GM23338 (cell line): ENCODE measurements at regions not wholly inside any gene's neighbourhood (a gene's known extent, or its start where the extent isn't known, plus 50 kb on each side); places are given as distances from the start of the nearest gene placed in this dataset.

ENCODE experiments used
- ATAC-seq: fragments of 200-7000 bp; cut with Tn5 transposase; 3 replicates; pipeline ENCODE4 v1.9.1; 2020
- DNase-seq: peaks from one replicate; pipeline ENCODE4 v3.0.0-alpha.2; 2015; ENCODE audit warnings: low spot score
- H2AFZ ChIP-seq: fragments of 200-600 bp; sonication (generic); 2 replicates; pipeline ENCODE4 v1.8.0; 2016; ENCODE audit warnings: antibody characterized with exemption, mild to moderate bottlenecking, moderate library complexity
- H3F3A ChIP-seq: fragments of 200-600 bp; sonication (generic); replicated peaks from 2 replicates; pipeline ENCODE4 v1.8.0; 2017; ENCODE audit warnings: antibody characterized with exemption, mixed run types, low read depth
- H3K27ac ChIP-seq: fragments of 200-600 bp; sonication (generic); 2 replicates; pipeline ENCODE4 v1.6.1; 2016; ENCODE audit warnings: low read depth
- H3K27me3 ChIP-seq: fragments of 200-600 bp; sonication (generic); 2 replicates; pipeline ENCODE4 v1.8.0; 2016; ENCODE audit warnings: mild to moderate bottlenecking, mixed run types, moderate library complexity; ENCODE audit not compliant: insufficient read depth
- H3K36me3 ChIP-seq: fragments of 200-600 bp; sonication (generic); 2 replicates; pipeline ENCODE4 v1.8.0; 2016; ENCODE audit warnings: mild to moderate bottlenecking; ENCODE audit not compliant: insufficient read depth
- H3K4me1 ChIP-seq: fragments of 200-600 bp; sonication (generic); 2 replicates; pipeline ENCODE4 v1.8.0; 2016; ENCODE audit warnings: mild to moderate bottlenecking, moderate library complexity; ENCODE audit not compliant: insufficient read depth
- H3K4me2 ChIP-seq: fragments of 200-600 bp; sonication (generic); 2 replicates; pipeline ENCODE4 v1.7.1; 2017; ENCODE audit warnings: mixed run types
- H3K4me3 ChIP-seq: fragments of 200-600 bp; sonication (generic); 2 replicates; pipeline ENCODE4 v1.6.1; 2016; ENCODE audit warnings: mixed run types
- H3K79me2 ChIP-seq: fragments of 200-600 bp; sonication (generic); replicated peaks from 2 replicates; pipeline ENCODE4 v1.8.0; 2017; ENCODE audit warnings: mild to moderate bottlenecking; ENCODE audit not compliant: insufficient read depth
- H3K9me2 ChIP-seq: fragments of 200-600 bp; sonication (generic); 2 replicates; pipeline ENCODE4 v1.8.0; 2017; ENCODE audit not compliant: insufficient read depth
- H4K20me1 ChIP-seq: fragments of 200-600 bp; sonication (generic); replicated peaks from 2 replicates; pipeline ENCODE4 v1.8.0; 2017; ENCODE audit warnings: mild to moderate bottlenecking; ENCODE audit not compliant: insufficient read depth
- H3K27ac Mint-ChIP-seq: 2 replicates; pipeline ENCODE4 v1.8.0; 2020; ENCODE audit warnings: inconsistent platforms, mild to moderate bottlenecking, moderate library complexity, mixed read lengths
- H3K27me3 Mint-ChIP-seq: 3 replicates; pipeline ENCODE4 v1.8.0; 2022; ENCODE audit warnings: low read depth, mild to moderate bottlenecking, moderate library complexity, mixed read lengths, inconsistent platforms; ENCODE audit not compliant: insufficient read depth, poor library complexity
- H3K36me3 Mint-ChIP-seq: 3 replicates; pipeline ENCODE4 v1.8.0; 2021; ENCODE audit warnings: low read depth, mild to moderate bottlenecking, inconsistent platforms, moderate library complexity, mixed read lengths
- H3K4me1 Mint-ChIP-seq: 3 replicates; pipeline ENCODE4 v1.8.0; 2020; ENCODE audit warnings: mild to moderate bottlenecking, inconsistent platforms, mixed read lengths
- H3K4me3 Mint-ChIP-seq: 3 replicates; pipeline ENCODE4 v1.8.0; 2021; ENCODE audit warnings: moderate library complexity, mild to moderate bottlenecking, inconsistent platforms, mixed read lengths
- H3K9me3 Mint-ChIP-seq: 3 replicates; pipeline ENCODE4 v1.8.0; 2020; ENCODE audit warnings: moderate library complexity, mild to moderate bottlenecking, inconsistent platforms, mixed read lengths
- ZNF331 ChIP-seq: fragments of 250-450 bp; sonication (Bioruptor Pico); IDR thresholded peaks from 2 replicates; pipeline ENCODE4 v1.5.0; 2020; ENCODE audit warnings: low read depth, mild to moderate bottlenecking, moderate library complexity
- ZNF462 ChIP-seq: fragments of 250-450 bp; sonication (Bioruptor Pico); IDR thresholded peaks from 2 replicates; pipeline ENCODE4 v1.5.0; 2020; ENCODE audit warnings: mild to moderate bottlenecking, moderate library complexity

GRCh38 chr6:19446570-19446969, 390.6 kb upstream of the ID4 start:
- H3K4me1 Mint-ChIP-seq: no peaks in the 10 kb centered on the region; the same call in 2 of the 3 replicates
- H3K9me3 Mint-ChIP-seq: no peaks in the 10 kb centered on the region; the same call in 2 of the 3 replicates
- no peaks in the 10 kb centered on the region for H3K36me3 Mint-ChIP-seq
- no peaks in the 10 kb centered on the region for H3K27me3 Mint-ChIP-seq
- H3K4me3 Mint-ChIP-seq: no peak overlapping the region
- ATAC-seq (no peak), DNase-seq (no peak)
- Histone ChIP-seq H3K27ac (no peak overlapping the region), H3F3A (no peaks in the 10 kb centered on the region), H3K4me3 (no peak overlapping the region), H3K4me1 (no peaks in the 10 kb centered on the region), H3K27me3 (no peaks in the 10 kb centered on the region), H2AFZ (no peak overlapping the region), H3K4me2 (no peak overlapping the region), H3K9me2 (no peaks in the 10 kb centered on the region), H3K36me3 (no peaks in the 10 kb centered on the region), H3K79me2 (no peaks in the 10 kb centered on the region), H4K20me1 (no peaks in the 10 kb centered on the region)
- no peak overlapping the region for H3K27ac Mint-ChIP-seq
- no peak for TF ChIP-seq ZNF462 (CRISPR knock-in tag)
- no peak for TF ChIP-seq ZNF331 (CRISPR knock-in tag)

- Mint-ChIP-seq H3K4me1 (peaks cover 2% of the 10 kb centered on the region; the same call in 1 of the 3 replicates), H3K4me3 (no peak overlapping the region), H3K9me3 (no peaks in the 10 kb centered on the region; the same call in 2 of the 3 replicates), H3K36me3 (no peaks in the 10 kb centered on the region), H3K27ac (no peak overlapping the region), H3K27me3 (no peaks in the 10 kb centered on the region)
- Histone ChIP-seq H4K20me1 (no peaks in the 10 kb centered on the region), H3K36me3 (no peaks in the 10 kb centered on the region), H3K4me1 (no peaks in the 10 kb centered on the region), H3K27me3 (no peaks in the 10 kb centered on the region), H2AFZ (no peak overlapping the region), H3F3A (no peaks in the 10 kb centered on the region), H3K9me2 (no peaks in the 10 kb centered on the region), H3K4me3 (no peak overlapping the region), H3K79me2 (no peaks in the 10 kb centered on the region), H3K4me2 (no peak overlapping the region), H3K27ac (no peak overlapping the region)
- DNase-seq (no peak), ATAC-seq (no peak)
- no peak for TF ChIP-seq ZNF331 (CRISPR knock-in tag)
Observed at GRCh38 chr6:19450651-19451050, 386.5 kb upstream of the ID4 start.
